ENCODE measurements at regions not wholly inside any gene's neighbourhood (a gene's known extent, or its start where the extent isn't known, plus 50 kb on each side); places are given as distances from the start of the nearest gene placed in this dataset.

DNA sequence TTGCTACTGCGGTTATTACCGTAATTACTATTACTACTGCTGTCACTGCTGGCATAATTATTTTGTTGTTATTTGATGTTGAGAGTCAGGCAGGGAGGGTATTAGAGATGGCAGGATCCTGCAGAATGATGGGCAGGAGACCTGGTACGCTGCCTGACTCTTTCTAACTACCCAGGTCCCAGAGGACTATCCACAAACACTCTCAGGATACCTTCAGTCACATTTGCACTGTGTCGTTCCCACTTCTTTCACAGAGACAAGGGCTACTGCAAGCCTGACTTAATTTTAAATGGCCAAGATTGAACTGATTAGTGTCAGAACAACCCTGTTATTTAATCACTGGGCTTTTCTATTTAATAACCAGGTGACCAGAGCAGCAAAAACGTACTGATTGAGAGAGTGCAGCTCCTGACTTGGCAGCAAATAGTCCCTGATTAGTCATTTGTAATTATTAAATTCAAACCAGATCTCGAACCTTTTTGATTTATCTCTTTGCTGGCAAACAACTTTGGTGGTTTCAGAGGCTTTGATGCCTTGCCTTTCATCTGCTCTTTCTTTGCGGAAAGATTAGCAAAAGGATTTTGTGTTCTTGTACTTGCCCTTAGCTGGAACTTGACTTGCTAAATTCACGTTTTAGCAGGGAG lies 88.8 kb upstream of the ARHGEF3 start:
- no peak for DNase-seq

DNA sequence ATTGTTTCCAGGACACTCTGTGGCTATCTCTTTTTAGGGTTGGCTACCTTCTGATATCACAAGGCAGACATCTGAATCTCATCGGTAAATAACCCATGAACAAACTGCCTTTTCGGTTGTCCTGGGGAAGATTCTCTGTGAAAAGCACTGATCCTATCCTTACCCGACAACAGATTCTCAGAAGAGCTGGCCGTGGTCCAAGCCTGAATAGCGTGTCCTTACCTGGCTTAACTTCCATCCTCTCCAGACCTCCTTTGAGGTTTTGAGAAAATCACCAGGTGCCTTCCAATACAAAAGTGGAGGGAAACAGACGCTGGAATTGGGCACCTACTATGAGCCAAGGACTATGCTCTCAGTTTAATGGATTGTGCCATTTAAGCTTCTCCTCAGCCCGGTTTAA lies 87.4 kb upstream of the ARHGEF3 start:
- DNase-seq, result no peak

DNA sequence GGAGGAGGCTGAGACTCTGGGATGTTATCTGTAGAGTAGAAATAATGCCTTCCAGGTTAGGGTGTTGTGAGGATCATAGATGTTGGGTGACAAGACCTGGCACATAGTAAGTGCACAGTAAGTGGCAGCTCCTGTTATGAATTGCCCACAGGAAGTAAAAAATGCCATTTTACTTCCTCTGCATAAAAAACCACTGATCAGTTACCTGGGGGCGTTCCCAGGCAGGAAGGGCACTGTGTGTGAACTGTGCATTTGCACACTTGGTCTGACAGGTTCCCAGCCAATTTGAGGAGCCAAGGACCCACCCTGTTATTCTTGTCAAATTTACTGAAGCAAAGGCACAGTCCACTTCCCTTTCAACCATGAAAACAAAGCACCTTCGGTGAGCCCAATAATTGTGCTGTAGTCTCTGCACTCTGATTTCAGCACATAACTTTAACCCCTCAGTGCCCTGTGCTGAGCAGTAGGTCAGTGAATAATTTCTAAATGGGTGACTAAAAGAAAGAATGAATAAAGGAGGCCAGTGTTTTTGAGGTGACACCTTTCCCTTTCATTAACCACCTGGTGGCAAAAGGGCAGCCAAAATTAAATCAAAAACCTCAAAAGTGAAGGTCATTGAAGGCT lies 85.8 kb upstream of the ARHGEF3 start:
- DNase-seq, result no peak

DNA sequence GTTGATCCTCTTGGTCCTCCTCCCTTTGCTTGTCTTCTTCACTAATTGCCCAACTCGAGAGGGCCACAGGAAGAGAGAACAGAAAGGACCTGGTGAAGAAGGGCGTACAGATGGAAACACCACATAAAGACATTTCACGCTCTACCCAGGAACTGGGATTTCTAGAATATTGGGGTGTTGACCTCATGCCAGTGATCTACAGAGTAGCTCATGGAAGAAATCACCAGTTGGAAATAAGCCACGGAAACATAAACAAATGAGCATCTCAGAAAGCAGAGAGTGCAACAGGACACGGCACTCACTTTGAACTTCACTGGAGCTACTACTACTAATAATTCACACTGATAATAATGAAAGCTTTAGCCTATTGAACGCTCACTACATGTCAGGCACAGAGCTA lies 84.6 kb upstream of the ARHGEF3 start:
- no peak for DNase-seq

DNA sequence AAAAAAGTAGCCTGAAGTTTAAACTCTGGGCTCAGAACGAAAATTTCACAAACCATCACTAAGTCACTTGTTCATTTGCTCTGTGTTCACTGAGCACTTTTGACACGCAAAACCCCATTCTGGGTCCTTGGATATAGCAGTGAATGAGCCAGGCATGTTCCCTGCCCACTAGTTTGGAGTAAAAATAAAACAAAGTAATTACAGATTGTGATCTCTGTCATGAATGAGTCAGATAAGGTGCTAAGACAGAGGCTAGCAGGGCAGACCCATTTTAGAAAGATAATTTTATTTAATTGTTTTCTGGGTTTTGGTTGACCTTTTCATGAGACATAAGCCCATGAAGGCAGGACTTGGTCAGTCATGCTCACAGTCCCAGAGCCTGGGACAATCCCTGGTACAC lies 84.1 kb upstream of the ARHGEF3 start:
- no peak for DNase-seq

DNA sequence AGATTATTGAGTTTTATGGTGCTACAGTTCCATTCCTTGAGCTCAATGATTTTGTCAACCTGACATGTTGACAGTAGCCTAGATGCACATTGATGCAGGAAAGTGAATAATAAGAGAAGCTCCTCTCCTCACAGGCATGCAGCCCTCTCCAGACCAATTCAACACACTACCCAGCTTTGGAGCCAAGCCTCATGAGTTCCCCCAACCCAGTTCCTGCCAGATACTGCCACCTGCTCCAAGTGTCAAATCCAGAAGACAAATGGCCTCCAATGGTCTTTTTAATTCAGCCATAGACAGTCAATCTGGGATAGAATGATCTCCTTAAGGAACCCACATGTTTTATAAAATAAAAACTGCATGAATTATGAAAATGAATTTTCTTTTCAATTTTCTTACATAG lies 83.7 kb upstream of the ARHGEF3 start:
- DNase-seq, result no peak

DNA sequence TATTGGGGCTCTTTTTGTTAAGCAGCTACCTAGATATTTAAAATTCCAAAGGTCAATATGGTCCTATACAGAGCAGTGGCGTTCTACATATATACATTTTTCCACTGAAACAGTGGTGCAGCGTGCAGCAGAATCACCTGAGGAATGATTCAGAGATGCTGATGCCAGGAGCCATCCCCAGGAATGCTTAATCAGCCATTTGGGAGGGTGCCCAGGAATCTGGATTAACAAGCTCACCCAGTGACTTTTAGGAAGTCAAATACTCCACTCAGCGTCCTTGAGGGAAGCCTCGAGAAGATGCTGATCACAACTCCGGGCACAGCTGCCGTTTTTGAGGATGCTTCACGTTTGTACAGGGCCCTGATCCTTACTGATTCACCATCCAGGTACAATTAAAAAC lies 82.6 kb upstream of the ARHGEF3 start:
- DNase-seq, result no peak

DNA sequence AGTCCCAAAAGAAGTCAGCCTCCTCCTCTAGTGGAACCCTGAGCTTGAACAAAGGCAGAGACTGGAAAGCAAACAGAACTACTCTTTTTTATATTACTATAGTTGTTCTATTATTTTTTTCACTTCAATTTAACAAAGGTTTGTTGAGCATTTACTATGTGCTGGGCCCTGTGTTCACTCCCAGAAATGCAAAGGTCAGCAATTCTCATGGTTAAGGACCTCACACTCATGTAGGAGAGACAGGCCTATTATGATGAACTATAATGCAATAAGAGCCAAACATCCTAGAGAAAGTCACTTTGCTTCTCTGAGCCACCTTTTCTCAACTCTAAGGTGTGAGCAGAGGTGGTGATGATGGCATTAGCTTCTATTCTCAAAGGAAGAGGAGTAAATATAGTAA lies 82.1 kb upstream of the ARHGEF3 start:
- DNase-seq, result no peak

DNA sequence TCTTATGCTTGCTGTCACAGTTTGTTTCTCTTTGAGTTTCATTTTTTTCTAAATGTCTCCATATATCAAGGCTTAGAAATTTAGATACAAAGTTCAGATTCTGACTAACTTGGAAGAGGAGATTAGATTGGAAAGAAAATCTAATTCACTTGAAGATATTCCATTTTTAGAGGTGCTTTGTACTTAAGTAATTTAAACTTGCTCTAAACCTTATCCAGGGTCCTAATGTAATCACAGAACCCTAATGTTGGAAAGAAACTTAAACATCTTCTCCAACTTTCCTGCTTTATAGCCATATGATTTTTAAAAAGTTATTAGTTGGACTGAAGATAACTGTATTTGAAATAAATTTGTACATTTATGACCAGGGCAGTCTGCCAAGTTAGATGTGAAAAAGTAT lies 81.1 kb upstream of the ARHGEF3 start:
- DNase-seq, result no peak

DNA sequence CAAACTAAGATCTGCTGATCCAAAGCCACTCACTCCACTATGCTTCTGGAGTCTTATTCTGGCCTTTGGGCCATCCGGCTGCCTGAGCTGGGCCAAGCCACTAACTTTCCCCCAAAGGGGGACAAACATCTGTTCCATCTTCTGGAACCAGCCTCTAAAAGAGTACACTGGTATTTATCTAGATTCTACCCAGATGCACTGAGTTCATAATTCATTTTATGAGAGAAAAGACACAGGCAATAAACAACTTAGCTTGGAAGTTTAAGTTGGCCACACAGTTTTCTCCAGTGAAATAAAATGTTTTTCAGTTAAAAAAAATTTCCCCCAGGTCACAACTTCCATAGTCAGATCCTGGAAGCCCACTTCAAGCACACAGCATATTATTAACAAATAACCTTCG lies 80.1 kb upstream of the ARHGEF3 start:
- no peak for DNase-seq

DNA sequence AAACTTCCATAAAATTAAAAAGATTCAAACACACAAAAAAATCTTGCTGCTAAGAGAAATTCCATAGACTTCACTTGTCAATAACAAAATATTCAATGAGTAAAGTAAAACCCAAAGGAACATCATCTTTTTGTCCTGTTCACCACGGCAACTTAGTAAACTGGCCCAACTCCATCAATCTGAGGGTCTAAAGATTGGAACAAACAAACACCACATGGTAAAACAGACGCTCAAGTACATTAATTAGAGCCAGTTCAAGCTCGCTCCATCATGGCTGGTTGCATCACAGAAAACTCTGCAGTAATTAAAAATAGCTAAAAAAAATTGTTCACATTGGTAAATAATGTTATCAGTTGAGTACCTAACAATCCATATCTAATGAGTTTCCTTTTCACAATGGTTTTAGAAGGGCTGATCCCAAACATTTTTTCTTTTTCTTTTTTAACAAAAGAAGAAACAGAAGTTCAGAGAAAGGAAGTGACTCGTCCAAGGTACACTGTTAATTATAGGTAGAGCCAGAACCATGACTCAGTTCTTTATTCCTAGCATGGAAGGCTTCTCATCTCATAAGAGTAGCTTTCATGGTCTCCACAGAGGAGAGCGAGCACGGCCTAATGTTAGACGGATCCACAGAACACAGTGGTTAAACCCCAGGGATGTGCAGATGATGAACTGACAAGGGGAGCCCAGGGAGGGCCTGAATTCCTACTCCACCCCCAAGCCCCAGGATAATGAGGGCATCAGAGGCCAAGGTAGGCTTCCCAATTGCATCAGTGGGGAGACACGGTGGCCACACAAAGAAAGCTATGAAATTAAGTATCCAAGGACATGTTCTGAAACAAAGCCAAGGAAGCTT lies 79.2 kb upstream of the ARHGEF3 start:
- DNase-seq, result no peak

DNA sequence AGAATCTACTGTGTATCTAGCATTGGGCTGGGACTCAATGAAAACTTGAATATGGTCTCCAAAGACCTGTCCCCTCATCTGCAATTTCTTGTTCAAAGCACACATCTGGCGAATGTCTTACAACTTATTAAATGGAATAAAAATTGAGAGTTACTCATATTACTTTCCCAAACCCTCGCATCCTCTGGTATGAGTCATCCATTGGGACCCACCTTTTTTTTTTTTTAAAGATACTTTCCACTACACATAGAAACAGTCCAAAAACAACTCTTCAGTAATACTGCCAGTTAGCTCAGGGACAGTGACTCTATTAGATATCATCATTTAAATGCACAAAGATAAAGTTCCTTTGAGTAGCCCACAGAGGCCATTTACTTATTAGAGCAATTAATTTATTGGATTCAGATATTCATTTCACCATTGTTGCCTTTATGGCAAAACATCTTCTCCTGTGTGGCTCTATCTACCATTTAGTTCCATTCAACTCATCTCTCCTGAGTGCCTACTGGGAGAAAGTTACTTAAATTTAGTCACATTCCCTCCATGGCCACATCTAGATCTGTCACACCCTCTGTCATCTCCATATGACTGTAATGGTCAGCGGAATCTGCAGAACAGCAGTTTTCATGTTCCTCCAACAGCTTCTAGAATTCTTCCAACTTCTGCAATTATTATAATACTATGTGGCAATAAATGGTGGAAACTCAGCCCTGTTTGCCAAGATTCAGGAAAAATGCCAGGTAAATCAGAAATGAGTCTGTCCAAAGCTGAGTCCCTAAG lies 77.9 kb upstream of the ARHGEF3 start:
- no peak for DNase-seq

DNA sequence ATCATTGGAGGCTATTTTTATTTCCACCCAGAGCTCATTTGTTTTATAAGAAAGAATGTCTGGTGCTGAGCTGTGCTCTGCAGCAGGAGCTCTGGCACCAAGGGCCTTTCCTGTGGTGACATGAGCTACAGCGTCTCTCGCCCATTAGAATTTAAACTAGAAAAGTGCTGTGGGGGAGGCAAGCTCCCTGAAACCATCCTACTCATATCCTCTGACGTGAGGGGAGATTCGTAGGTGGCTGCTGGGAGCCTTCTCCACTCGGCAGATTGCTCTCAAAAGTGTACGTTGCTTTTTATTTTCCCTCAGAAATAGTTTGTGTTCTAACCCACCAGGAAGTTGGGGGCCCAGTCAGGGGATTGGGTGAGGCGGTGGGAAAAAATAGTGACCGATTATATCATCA lies 76.3 kb upstream of the ARHGEF3 start:
- no peak for DNase-seq

DNA sequence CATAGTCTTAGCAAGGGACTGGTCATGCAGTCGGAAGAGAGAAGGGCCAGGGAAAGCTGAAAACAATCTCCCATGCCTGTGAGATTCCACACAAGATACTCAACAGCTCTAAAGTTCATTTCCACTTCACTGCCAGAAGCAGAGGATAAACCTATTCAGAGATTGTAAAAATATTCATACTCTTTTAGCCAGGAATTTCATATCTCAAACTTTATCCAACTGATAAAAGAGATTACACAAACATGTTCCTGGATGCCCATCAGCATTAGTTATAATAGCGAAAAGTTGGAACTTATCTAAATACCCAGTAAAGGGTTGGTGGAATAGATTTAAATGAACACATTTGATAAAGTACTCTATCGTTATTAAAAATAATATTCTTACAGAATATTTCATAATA lies 75.2 kb upstream of the ARHGEF3 start:
- no peak for DNase-seq

DNA sequence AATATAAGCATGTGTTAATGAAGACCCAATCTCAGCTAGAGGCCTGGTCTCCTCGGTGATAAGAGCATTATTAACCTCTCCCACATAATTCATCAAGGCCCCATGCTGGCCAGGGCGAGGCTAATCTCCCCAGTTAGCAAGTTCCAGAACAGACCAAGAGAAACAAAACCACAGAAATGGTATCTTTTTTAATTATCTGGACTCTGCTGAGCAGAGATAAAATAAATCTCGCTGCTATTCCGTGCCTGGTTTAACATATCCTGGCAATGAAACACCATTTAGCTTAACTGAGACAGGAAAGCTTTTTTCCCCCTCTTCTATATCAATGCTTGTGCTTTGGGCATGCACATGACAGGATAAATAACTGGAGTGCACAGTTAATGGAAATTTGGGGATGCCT lies 72.5 kb upstream of the ARHGEF3 start:
- DNase-seq, result no peak

DNA sequence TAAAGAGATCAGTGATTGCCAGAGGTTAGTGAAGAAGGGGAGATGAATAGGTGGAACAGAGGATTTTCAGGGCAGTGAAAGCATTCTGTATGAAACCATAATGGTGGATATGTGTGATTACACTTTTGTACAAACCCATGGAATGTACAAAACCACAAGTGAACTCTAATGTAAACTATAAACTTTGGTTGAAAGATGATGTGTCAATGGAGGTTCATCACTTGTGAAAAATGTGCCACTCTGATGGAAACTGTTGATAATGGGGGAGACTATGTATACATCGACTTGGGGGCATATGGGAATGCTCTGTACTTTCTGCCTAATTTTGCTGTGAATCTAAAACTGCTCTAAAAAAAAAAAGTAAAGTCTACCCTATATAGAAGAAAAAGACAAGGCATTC lies 68.7 kb upstream of the ARHGEF3 start:
- no peak for DNase-seq

DNA sequence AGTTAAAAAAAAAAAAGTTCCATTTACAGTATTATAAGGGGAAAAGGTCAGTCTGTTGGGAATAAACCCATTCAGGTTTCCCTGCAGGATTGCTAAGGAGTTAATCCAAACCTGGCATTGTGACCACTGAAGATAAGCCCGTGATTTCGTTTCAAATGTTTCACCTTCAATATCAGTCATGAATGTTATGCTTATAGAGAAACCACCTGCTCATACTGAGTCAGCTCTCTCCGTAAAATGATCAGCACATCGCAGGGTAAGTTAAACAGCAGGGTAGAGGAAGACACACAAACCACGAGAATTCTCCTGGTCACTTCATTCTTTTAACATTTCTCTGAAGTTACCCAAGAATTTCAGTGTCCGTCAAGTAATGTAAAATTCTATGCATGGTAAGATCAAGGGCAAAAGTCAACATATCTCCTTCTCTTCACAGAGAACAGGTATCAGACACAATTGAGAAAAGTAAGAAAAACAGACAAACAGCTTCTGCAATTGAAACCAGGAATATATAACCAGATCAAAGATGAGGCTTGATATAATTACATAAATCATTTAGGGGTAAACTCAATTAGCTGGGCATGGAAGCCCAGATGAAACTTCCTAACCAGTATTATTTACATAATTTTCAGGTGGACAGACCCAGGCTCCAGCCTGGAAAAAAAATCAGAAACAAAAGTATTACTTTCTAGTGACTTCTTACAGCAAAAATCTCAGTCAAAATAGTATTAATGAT lies 67.6 kb upstream of the ARHGEF3 start:
- DNase-seq, result no peak

DNA sequence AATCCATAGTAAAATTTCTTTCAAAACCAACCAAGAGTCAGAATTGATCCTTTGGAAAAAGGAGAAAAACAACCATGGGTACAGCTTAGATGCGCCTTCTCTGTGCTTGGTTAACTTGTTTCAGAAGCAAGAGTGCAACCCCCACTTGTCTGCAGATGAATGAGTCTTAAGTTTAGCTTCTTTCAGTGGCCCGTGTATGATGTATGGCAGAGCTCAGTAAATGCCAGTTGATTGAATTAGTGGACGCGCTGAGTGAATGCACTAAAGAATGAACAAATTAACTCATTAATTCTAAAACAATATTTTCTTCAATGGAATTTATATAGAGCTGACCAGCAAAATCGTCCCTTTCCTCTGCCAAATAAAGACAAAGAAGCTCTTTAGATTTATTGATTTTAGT lies 67.0 kb upstream of the ARHGEF3 start:
- DNase-seq, result no peak

DNA sequence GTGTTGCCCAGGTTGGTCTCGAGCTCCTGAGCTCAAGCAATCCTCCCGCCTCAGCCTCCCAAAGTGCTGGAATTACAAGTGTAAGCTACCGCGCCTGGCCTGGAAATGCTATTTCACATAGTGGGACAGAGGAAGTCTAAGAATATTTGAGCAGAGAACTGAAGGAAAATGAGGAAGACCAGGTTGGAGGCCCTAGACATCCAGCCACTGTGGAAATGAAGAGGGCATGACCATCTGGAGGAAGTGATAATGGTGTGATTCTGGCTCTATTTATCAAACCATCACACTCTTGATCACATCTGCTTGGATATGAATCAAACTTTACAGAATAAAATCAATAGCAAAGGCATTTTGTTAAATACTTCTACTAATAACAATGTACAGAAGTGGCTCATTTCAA lies 65.9 kb upstream of the ARHGEF3 start:
- DNase-seq, result no peak

DNA sequence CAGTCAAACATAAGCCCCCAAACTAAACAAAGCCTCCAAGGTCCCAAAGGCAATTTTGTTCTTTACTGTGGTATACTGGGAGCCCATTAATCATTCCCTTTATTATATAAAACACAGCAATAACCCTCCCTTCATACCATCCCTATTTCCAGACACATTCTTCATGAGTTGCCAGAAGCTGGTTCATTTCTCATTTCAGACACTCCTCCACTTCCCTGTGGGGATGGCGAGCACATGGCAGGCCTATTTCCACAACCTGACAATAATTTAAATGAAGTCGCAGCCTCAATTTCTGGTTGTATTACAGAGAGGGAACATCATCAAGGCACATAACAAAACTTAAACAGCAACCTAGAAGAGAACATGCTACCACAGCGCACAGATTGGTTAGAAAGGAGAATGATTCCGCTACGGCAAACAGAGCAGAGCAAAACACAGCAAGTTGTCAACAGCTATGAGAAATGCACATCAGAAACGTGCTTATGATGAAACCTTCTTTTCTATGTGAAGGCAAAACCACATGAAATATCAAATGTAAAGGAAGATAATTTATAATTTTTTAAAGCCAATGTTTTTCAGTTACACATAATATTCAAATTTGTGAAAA lies 63.3 kb upstream of the ARHGEF3 start:
- DNase-seq, result no peak

DNA sequence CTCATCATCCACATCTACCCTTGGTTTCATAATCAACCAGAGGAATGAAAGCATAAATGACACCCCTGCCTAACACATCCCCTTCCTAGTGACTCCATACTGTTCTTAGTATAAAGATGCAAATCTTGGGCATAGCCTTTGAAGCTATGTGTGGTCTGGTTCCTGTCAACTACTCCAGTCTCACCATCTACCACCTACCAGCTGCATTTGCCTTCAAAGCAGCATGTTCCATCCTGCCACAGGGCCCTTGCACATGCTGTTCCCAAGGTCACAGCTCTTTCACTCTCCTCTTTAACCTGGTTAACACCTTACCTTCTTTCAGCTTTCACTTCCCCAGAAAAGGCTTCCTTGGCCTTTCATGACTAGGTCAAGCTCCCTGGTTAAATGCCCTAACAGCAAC lies 62.3 kb upstream of the ARHGEF3 start:
- DNase-seq, result no peak

DNA sequence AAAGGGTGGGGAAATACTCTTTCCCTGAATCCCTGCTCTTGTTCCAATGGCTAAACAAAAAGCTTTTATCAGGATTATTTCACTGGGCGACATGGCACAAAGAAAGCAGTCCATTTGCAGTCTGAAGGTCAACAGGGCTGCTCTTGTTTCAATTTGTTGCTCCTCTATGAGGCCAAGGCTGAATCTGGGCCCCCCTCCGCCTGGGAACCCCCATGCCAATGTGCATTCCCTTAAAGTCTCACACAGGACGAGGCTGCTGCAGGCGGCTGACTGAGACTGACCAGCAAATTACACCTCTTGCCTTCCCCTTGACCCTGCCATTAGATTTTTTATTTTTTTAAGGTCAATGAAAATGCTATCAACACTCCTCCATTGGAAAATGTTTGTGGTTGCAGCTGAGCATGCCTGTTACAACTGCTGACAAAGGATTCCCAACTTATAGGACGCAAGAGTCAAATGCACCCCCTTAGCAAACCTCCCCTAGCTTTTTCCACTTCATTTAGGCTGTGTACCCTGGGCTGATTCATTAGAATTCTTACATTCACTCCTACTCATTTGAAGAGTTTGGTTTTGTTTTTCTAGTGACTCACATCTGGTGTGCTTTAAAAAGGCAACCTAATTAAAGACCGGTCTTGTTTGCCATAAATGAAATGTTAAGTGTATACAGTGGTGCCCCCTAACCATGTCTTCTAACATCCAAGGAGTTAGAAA lies 60.8 kb upstream of the ARHGEF3 start:
- no peak for DNase-seq
